Left lobe of liver (tissue), 2 donors: ENCODE measurements at regions not wholly inside any gene's neighbourhood (a gene's known extent, or its start where the extent isn't known, plus 50 kb on each side); places are given as distances from the start of the nearest gene placed in this dataset.
"Not testable (repeated sequence)": the region's sequence is repeated elsewhere in the genome, so short reads cannot be mapped to it uniquely, and the experiment has no call there.

Experiments used
- ATAC-seq: fragments of 200-7000 bp; cut with Tn5 transposase; one replicate; pipeline ENCODE4 v1.9.1; 2020; ENCODE audit warnings: mild to moderate bottlenecking, moderate library complexity
- DNase-seq: peaks from one replicate; pipeline ENCODE4 v3.0.0-alpha.2; 2020; ENCODE audit warnings: low spot score
- donor health status: DM: no; HTN: no; CAD: no; lungs with moderate emphysema.
- donor health status: DM: no; HTN: yes; CAD: no.

GRCh38 chrX:131875827-131876226, 147.3 kb upstream of the STK26 start:
- not testable (repeated sequence) for ATAC-seq, DNase-seq

DNA sequence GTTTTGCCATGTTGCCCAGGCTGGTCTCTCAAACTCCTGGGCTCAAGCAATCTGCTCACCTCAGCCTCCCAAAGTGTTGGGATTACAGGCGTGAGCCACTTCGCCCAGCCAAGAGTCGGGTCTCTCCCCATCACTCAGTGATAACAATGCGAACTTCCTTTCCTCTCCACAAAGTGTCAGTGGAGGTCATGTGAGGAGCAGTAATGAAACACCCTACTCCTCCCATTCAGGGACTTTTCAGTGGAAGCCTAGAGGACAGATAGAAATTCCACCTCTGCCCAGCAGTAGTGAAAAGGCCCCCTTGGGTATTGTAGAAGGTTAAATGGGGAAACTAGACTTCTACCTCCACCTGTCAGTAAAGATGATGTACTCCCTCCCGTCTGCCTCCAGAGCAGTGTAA, 141.9 kb upstream of the STK26 start:
- no peak for DNase-seq
- ATAC-seq, result no peak

DNA sequence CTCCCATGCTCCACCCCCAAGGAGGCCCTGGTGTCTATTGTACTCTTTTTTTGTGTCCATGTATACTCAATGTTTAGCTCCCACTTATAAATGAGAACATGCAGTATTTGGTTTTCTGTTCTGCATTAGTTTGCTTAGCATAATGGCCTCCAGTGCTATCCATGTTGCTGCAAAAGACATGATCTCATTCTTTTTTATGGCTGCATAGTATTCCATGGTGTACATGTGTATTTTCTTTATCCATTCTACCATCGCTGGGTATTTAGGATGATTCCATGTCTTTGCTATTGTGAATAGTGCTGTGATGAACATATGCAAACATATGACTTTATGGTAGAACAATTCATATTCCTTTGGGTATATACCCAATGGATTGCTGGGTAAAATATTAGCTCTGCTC, 138.1 kb upstream of the STK26 start:
- not testable (repeated sequence) for DNase-seq, ATAC-seq

DNA sequence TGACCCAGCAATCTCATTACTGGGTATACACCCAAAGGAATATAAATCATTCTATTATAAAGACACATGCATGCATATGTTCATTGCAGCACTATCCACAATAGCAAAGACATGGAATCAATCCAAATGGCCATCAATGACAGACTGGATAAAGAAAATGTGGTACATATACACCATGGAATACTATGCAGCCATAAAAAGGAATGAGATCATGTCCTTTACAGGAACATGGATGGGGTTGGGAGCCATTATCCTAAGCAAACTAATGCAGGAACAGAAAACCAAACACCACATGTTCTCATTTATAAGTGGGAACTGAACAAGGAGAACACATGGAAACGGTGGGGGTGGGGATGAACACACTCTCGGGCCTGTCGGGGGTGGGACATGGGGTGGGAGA, 129.2 kb upstream of the STK26 start:
- not testable (repeated sequence) for ATAC-seq

DNA sequence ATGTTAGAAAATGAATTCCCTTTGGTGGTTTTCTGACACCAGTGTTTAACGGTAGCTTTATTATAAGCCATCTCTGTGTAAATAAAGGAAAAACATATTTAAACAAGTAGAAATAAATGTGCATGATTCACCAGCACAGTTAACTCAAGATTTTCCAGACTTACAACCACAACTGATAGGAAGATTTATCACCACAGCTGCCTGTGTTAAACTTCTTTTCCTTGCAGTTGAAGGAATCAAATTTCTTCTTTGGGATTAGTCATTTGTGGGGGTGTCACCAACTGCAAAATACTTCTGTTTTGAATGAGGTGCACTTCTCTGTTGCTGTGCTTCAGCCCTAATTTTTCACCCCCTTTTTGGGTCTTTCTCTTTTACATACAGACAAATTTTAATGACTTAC, 128.1 kb upstream of the STK26 start:
- no peak for ATAC-seq
- DNase-seq, result no peak

More for the DNA sequence above, 129.2 kb upstream of the STK26 start:
- not testable (repeated sequence) for DNase-seq

- no peak for ATAC-seq
These were observed 127.3 kb upstream of the STK26 start for GRCh38 chrX:131895807-131896206.

GRCh38 chrX:131901546-131901945, 121.6 kb upstream of the STK26 start:
- no peak for DNase-seq
- ATAC-seq, result no peak

More at GRCh38 chrX:131895807-131896206, 127.3 kb upstream of the STK26 start:
- no peak for DNase-seq

GRCh38 chrX:131907488-131908314, 115.4 kb upstream of the STK26 start:
- no peak for DNase-seq

DNA sequence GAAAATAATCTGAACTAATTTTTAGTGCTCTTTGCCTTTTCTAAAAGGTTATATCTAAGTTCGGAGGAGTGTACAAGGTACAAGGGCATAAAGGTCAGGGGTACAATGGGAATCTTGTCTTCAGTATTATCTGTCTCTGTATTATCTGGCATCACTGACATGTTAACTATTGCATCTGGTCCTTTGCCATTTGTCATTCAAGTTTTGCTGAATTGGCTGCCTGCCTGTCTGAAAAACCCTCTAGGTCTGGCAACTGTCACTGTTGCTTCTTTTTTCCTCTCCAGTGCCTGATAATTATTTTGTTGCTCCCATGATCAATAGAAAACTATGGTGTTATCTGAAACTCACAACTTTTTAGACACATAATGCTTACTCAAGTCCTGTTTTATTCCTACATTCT, 112.5 kb upstream of the STK26 start:
- no peak for ATAC-seq

More at GRCh38 chrX:131907488-131908314, 115.4 kb upstream of the STK26 start:
- no peak for ATAC-seq

DNA sequence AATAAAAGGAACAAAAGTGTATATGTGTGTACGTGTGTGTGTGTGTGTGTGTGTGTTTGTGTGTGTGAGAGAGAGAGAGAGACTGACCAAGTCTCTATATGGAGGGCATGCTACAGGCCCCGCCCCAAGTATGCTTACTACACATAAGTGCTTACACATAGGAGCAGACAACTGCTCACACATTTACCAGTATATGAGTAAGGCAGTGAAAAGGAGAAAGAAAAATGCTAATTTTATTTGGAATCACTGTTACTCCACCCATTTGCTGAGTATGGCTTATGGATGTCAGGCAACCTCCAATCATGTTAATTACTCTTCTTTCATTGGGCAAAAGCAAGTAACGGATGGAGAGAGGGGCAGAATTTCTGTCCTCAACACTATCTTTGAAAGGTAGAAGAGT, 107.6 kb upstream of the STK26 start:
- ATAC-seq, result no peak
- DNase-seq, result no peak

More for the DNA sequence above, 112.5 kb upstream of the STK26 start:
- DNase-seq, result no peak

DNA sequence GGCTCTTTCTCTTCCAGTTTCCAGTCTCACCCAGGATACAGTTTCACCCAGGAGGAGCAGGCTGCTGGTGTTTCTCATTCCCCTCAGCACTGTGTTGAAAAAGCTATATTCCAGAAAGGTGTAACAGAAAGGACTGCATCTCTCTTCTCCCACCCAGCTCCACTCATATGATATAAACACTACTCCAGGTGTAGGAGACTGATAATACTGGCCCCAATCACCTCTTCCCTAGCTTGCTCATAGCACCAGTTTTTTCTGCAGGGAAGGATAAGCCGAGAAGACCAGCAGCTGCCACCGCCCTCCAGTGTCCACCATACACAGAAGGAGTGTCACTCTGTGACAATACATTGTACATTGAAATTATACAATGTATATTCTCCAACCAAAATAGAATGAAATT, 105.5 kb upstream of the STK26 start:
- no peak for ATAC-seq

GRCh38 chrX:131918839-131919238, 104.3 kb upstream of the STK26 start:
- ATAC-seq (no peak), DNase-seq (no peak)

More for the DNA sequence above, 105.5 kb upstream of the STK26 start:
- DNase-seq, result no peak

GRCh38 chrX:131923614-131924250, 99.4 kb upstream of the STK26 start:
- DNase-seq (no peak), ATAC-seq (no peak)

- ATAC-seq (no peak), DNase-seq (no peak)
These were observed 84.4 kb upstream of the STK26 start for GRCh38 chrX:131938749-131939148.

DNA sequence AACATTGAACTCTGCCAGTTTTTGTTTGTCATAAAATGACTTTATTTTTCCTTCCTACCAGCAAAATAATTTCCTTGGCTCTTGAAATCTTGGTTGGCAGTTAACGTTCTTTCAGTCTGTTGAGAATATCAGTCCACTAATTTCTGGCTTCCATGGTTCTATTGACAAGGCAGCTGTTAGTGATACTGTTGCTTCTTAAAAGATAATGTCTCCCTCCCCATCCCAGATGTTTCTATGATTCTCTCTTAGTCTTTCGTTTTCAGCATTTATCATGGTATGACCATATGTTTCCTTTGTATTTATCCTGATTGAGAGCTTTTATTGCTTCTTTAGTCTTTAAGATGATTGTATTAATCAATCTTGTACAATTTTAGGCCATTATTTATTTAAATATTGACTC, 81.1 kb upstream of the STK26 start:
- ATAC-seq, result no peak
- no peak for DNase-seq

DNA sequence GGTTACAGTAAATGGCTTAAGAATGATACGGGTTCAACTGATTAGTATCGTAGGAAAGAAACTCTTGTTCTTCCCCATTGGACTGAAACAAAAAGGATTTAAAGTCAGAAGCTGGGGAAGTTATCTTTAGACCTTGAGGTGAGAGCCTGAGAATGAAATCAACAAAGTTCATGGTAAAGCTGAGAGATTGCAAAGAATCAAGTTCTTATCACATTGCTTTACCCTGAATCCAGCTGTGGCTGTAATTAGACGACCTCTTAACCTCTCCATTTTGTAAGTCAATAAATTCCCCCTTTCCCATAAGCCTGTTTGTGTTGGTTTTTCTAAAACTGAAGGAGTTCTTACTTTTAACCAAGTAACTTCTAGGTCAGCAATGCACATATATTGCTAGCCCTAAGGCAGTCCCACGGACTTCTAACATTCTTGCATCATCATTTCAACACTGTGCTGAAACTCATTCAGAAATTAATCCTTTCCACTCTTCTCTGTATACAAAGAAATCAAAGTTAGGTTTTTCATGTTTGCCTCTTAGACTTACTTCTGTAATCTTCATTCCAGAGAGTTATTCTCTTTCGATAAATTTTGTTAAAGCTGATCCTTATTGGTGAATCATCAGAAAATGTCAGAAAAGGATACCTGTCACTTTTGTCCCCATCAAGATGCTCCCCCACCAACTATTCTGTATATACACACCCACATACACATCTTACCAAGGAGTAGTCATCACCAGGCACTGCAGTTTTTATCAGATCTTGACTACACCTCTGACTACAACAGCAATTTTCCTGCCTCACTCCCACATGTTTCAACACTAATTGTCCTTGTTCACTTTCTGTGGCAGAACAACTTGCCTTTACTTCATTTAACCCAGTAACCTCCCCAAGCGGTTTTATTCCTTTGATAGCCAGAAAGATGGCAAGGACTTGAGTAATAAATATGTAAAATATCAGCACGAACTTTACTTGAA, 77.9 kb upstream of the STK26 start:
- DNase-seq, result no peak
- ATAC-seq, result no peak

DNA sequence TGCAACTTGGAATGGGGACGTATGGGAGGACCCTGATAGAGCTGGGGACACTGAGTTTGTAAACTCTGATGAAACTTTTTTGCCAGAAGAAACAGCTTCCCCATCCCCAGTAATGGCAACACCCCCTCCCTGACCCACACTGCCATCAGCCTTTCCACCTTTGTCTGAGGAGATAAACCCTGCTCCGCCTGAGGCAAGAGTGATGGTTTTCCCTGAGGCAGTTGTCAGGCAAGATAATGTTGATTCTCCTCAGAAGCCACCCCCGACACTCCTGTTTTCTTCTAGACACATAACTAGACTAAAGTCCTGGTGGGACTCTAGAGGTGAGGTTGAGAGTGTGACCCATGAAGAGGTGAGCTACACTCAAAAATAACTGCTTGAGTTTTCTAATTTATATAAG, 71.9 kb upstream of the STK26 start:
- ATAC-seq (no peak), DNase-seq (no peak)

GRCh38 chrX:131955099-131955777, 67.9 kb upstream of the STK26 start:
- DNase-seq (no peak), ATAC-seq (no peak)

- ATAC-seq (no peak), DNase-seq (no peak)
These were observed 64.4 kb upstream of the STK26 start for GRCh38 chrX:131958724-131959123.

DNA sequence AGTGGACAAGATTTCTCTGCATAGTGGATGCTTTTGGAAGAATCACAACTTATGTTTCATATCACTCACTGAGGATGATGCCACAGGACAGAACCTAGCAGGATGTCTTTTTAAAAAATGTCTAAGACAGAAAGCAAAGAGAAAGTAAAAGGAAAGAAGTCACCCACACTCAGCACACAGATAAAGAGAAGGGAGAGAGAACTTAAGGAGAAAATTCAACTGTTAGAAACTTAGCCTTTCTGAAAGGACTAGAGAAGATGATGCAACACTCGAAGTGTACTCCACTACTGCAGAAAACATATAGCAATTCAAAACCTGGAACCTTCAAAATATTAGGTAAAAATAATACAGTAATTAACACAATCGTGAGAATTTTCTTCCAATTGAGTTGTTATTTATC, 52.8 kb upstream of the STK26 start:
- DNase-seq (no peak), ATAC-seq (no peak)
